ENCODE measurements at regions not wholly inside any gene's neighbourhood (a gene's known extent, or its start where the extent isn't known, plus 50 kb on each side); places are given as distances from the start of the nearest gene placed in this dataset.

- TF ChIP-seq ESRRG (CRISPR knock-in tag; IDR thresholded peaks at IDR 0.05) (no peak), ZNF8 (CRISPR knock-in tag; IDR thresholded peaks at IDR 0.05) (no peak), TSHZ2 (CRISPR knock-in tag; IDR thresholded peaks at IDR 0.05) (no peak), ZC3H10 (CRISPR knock-in tag; IDR thresholded peaks at IDR 0.05) (no peak), ZNF70 (CRISPR knock-in tag; IDR thresholded peaks at IDR 0.05) (no peak), SNAI2 (CRISPR knock-in tag; IDR thresholded peaks at IDR 0.05) (no peak), CSDC2 (CRISPR knock-in tag; IDR thresholded peaks at IDR 0.05) (no peak)
Observed at GRCh38 chr18:47436871-47437270, 185.4 kb upstream of the SKOR2 start.
